ENCODE measurements at regions not wholly inside any gene's neighbourhood (a gene's known extent, or its start where the extent isn't known, plus 50 kb on each side); places are given as distances from the start of the nearest gene placed in this dataset.

DNA sequence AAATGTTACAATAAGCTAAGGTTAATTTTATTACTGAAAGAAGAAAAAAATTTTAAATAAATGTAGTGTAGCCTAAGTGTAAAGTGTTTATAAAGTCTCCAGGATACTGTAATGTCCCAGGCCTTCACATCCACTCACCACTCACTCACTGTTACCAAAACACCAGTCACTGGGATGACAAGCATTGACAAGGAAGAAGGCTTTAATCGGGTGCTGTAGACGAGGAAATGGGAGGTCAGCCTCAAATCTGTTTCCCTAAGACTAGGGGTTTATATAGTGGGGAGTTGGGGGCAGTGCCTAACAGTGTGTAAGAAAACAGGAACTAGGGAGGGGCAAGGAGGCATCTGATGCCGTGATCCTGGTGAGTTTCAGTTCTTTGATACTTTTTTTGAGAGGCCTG, 69.4 kb downstream of the CHRM3 start:
- TF ChIP-seq CTCF (conservative IDR thresholded peaks at IDR 0.05 in 1 of 2, IDR thresholded peaks at IDR 0.05 in 1 of 2; ENCODE audit: low read depth in 1 of 2, low read length in 2 of 2) (no peak), EZH2 (IDR thresholded peaks at IDR 0.05; ENCODE audit: low read length, missing control alignments) (no peak)
